Activated CD4-positive, alpha-beta T cell treated with anti-CD3 and anti-CD28 coated beads, Interleukin-2, amount 10 ng/mL, durations not matched to agents 7 days and 5 days (primary cell): ENCODE measurements at regions not wholly inside any gene's neighbourhood (a gene's known extent, or its start where the extent isn't known, plus 50 kb on each side); places are given as distances from the start of the nearest gene placed in this dataset.
"Not testable (repeated sequence)": the region's sequence is repeated elsewhere in the genome, so short reads cannot be mapped to it uniquely, and the experiment has no call there.

Source experiments
- CTCF ChIA-PET: fragments of 350-600 bp; sonication (Branson Sonifier 250); formaldehyde crosslinking; loops from one replicate; lab custom pipeline; 2021; ENCODE audit warnings: antibody characterized with exemption; lab: Charles Lee
- POLR2A ChIA-PET: fragments of 350-600 bp; sonication (Branson Sonifier 250); formaldehyde crosslinking; loops from one replicate; lab custom pipeline; 2021; ENCODE audit warnings: antibody characterized with exemption; lab: Charles Lee
- DNase-seq: peaks from one replicate; pipeline ENCODE4 v3.0.0-alpha.2; 2020
- H3K27ac Mint-ChIP-seq: one replicate; pipeline ENCODE4 v1.8.0; 2021; ENCODE audit warnings: mild to moderate bottlenecking, moderate library complexity, mixed read lengths
- H3K27me3 Mint-ChIP-seq: one replicate; pipeline ENCODE4 v1.8.0; 2021; ENCODE audit warnings: mixed read lengths
- H3K36me3 Mint-ChIP-seq: one replicate; pipeline ENCODE4 v1.8.0; 2021; ENCODE audit warnings: low read depth, mixed read lengths
- H3K4me1 Mint-ChIP-seq: one replicate; pipeline ENCODE4 v1.8.0; 2021; ENCODE audit warnings: mixed read lengths
- H3K4me3 Mint-ChIP-seq: one replicate; pipeline ENCODE4 v1.8.0; 2021; ENCODE audit warnings: mild to moderate bottlenecking, moderate library complexity, mixed read lengths
- H3K9me3 Mint-ChIP-seq: one replicate; pipeline ENCODE4 v1.8.0; 2021; ENCODE audit warnings: mixed read lengths

DNA sequence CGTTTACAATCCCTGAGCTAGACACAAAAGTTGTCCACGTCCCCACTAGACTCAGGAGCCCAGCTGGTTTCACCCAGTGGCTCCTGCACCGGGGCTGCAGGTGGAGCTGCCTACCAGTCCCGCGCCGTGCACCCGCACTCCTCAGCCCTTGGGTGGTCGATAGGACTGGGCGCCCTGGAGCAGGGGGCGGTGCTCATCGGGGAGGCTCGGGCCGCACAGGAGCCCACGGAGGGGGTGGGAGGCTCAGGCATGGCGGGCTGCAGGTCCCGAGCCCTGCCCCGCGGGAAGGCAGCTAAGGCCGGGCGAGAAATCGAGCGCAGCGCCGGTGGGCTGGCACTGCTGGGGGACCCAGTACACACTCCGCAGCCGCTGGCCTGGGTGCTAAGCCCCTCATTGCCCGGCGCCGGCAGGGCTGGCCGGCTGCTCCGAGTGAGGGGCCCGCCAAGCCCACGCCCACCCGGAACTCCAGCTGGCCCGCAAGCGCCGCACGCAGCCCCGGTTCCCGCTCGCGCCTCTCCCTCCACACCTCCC, 1996.0 kb downstream of the PCDH7 start:
- H3K9me3 Mint-ChIP-seq = peaks cover 20% of the 10 kb centered on the region
- H3K27ac Mint-ChIP-seq, H3K27me3 Mint-ChIP-seq, H3K36me3 Mint-ChIP-seq, DNase-seq, CTCF ChIA-PET, H3K4me1 Mint-ChIP-seq, POLR2A ChIA-PET, H3K4me3 Mint-ChIP-seq: not testable (repeated sequence)

DNA sequence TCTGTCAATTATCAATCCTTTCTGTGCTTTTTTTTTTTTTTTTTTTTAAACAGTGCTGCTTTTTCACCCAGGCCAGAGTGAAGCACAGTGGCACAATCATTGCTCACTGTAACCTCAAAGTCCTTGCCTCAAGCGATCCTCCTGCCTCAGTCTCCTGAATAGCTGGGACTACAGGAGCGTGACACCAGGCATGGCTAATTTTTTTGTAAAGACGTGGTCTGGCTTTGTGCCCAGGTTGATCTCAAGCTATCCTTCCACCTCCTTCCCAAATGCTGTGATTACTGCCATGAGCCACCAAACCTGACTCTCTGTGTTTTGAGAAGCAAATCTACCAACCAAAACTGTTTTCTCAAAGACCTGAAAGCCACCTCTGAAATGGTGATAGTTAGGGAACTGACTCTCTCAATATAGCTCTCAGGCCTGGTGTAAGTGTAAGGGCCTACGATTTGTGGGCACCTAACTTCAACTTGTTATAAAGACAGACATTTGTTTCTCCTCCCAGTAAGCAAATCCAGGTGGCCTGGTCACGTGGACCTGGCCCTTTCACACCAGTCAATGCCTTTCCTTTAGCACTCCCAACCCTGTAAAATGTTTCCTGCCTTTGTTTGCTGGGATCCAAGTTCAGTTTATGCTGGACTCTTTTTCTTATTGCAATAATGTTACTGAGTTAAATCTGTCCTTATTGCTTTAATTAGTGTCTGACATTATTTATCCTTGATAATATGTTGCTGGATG, 2015.9 kb downstream of the PCDH7 start:
- Mint-ChIP-seq H3K27me3 (no peaks in the 10 kb centered on the region), H3K36me3 (no peaks in the 10 kb centered on the region), H3K9me3 (peaks cover 6% of the 10 kb centered on the region), H3K4me1 (no peaks in the 10 kb centered on the region), H3K4me3 (no peak overlapping the region), H3K27ac (no peak overlapping the region)
- no peak for DNase-seq
- CTCF ChIA-PET = no interaction called here
- POLR2A ChIA-PET = no interaction called here

DNA sequence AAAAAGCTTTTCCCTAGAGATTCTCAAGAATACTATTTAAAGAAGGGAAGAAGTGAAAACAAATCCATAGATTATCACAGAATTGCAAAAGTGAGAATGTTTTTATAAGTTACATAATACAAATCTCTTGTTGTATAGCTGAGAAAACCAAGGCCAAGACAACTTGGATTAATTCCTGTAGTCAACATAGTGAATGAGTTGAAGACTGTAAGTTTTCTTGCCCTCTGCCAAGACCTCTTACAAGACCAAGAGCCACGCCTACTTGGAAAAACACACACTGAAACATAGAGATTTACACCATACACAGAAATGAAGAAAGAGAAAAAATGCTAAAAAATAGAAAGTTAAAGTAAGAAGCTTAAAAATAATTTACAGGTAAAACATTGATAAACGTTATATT, 2024.0 kb downstream of the PCDH7 start:
- CTCF ChIA-PET = no interaction called here
- Mint-ChIP-seq H3K27me3 (no peaks in the 10 kb centered on the region), H3K9me3 (peaks cover 9% of the 10 kb centered on the region), H3K4me3 (no peak overlapping the region), H3K27ac (no peak overlapping the region), H3K4me1 (no peaks in the 10 kb centered on the region), H3K36me3 (no peaks in the 10 kb centered on the region)
- DNase-seq = no peak
- POLR2A ChIA-PET = no interaction called here

DNA sequence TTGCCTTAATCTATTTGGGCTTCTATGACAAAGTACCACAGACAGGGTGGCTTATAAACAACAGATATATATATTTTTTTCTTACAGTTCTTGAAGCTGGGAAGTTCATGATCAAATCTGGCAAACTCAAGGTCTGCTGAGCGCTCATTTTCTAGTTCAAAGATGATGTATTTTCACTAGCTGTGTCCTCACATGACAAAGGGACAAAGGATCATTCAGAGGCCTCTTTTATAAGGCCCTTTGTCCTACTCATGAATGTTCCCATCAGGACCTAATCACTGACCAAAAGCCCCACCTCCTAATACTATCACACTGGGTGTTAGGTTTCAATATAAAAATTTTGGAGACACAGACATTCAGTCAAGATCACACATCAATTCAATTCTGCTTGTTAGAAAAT, 2025.2 kb downstream of the PCDH7 start:
- ChIA-PET POLR2A (no interaction called here), CTCF (no interaction called here)

DNA sequence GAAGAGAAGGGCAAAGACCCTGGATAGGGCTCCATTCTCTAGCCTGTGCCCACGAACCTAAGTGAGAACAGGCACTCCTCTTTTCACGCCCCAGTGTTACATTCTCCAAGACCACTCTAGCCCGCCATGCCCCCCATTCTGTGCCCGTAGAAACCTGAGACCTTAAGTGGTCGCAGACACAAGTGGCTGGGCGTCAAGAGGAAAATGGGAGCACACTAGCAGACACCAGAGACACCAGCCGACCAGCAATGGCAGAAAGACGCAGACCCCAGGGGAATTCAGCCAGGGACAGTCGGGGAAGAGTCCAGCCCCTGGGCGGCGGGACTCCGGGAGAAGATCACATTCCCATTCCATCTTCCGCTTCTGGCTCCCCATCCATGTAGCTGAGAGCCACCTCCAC, 2027.9 kb downstream of the PCDH7 start:
- no peak overlapping the region for H3K27ac Mint-ChIP-seq
- H3K36me3 Mint-ChIP-seq = no peaks in the 10 kb centered on the region
- POLR2A ChIA-PET = no interaction called here
- no peaks in the 10 kb centered on the region for H3K27me3 Mint-ChIP-seq
- no peak for DNase-seq
- no peaks in the 10 kb centered on the region for H3K4me1 Mint-ChIP-seq
- CTCF ChIA-PET = no interaction called here
- peaks cover 6% of the 10 kb centered on the region for H3K9me3 Mint-ChIP-seq
- no peak overlapping the region for H3K4me3 Mint-ChIP-seq

More for the DNA sequence above, 2025.2 kb downstream of the PCDH7 start:
- no peaks in the 10 kb centered on the region for H3K27me3 Mint-ChIP-seq
- no peaks in the 10 kb centered on the region for H3K4me1 Mint-ChIP-seq
- peaks cover 9% of the 10 kb centered on the region for H3K9me3 Mint-ChIP-seq
- no peak overlapping the region for H3K27ac Mint-ChIP-seq
- DNase-seq = no peak
- no peaks in the 10 kb centered on the region for H3K36me3 Mint-ChIP-seq
- no peak overlapping the region for H3K4me3 Mint-ChIP-seq

DNA sequence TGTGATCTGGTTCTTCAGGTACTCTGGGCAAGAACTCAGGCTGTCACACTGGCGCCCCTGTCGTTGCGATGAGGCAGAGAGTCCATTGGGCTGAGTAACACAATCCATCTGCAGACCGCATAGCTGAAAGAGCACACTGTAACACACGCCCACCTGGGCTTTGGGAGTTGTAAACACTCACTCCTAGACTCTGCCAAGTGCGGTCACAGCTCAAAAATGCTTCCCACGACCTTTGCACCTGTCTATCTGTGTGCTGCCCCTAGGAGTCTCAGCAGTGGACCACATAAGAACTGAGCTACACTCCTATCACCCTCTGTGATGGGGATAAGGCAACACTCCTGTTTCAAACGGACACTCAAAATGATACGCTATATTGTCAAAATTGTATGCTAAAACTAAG, 2028.3 kb downstream of the PCDH7 start:
- CTCF ChIA-PET = no interaction called here
- Mint-ChIP-seq H3K27ac (no peak overlapping the region), H3K9me3 (peaks cover 6% of the 10 kb centered on the region), H3K36me3 (no peaks in the 10 kb centered on the region), H3K27me3 (no peaks in the 10 kb centered on the region), H3K4me1 (no peaks in the 10 kb centered on the region), H3K4me3 (no peak overlapping the region)
- POLR2A ChIA-PET = no interaction called here
- DNase-seq = no peak

DNA sequence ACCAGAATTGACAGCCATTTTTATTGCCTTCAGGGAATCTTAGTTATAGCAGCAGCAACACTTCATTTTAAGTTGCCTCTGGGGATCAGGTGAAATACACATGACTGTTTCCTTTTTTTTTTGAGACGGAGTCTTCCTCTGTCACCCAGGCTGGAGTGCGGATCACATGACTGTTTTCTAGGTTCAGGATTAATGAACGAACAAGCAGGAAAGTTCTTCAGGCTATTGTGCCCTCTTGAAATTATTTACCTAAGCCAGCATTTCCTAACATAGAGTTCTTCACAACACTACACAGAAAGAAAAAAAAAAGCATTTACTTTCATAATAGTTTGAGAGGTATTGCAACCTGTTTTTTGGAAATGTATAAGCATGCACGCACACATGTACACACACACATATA, 2032.8 kb downstream of the PCDH7 start:
- H3K27ac Mint-ChIP-seq = no peak overlapping the region
- H3K4me1 Mint-ChIP-seq = no peaks in the 10 kb centered on the region
- DNase-seq = no peak
- H3K4me3 Mint-ChIP-seq = no peak overlapping the region
- H3K36me3 Mint-ChIP-seq = no peaks in the 10 kb centered on the region
- CTCF ChIA-PET = no interaction called here
- no peaks in the 10 kb centered on the region for H3K27me3 Mint-ChIP-seq
- POLR2A ChIA-PET = no interaction called here
- H3K9me3 Mint-ChIP-seq = peaks cover 11% of the 10 kb centered on the region

DNA sequence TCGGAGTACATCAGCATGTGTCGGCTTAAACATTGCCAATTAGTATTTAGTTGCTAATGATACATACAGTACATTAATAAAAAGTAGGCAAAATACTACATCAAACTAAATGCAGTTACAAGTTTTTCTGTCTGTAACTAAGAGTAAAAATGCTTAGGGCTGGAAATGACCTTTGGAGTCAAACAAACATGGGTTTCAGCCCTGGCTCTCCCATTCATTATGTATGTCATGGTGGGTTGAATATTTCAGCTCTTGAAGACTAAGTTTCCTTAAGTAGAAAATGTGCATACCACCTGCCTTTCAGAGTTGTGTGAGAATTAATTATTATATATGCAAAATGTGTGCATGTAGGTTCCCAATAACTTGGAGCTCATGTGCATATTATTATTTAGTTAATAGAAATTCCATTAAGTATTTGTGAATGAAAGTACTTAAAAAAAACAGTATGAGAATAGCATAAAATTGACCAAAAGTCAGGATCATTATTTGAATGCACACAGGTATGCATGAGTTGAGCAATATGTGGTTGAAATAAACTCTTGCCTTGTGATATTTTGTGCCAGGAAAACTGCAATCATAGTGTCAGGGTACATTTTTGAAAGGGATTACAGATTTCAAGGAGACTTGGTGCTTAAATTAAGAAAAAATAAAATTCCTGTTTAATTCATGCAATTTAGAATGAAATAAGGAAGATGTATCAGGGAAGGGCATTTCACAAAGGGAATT, 2048.7 kb downstream of the PCDH7 start:
- no peaks in the 10 kb centered on the region for H3K4me1 Mint-ChIP-seq
- H3K9me3 Mint-ChIP-seq = peaks cover 8% of the 10 kb centered on the region
- H3K27me3 Mint-ChIP-seq = no peaks in the 10 kb centered on the region
- H3K27ac Mint-ChIP-seq = no peak overlapping the region
- ChIA-PET POLR2A (no interaction called here), CTCF (no interaction called here)
- DNase-seq = no peak
- H3K4me3 Mint-ChIP-seq = no peak overlapping the region
- no peaks in the 10 kb centered on the region for H3K36me3 Mint-ChIP-seq

DNA sequence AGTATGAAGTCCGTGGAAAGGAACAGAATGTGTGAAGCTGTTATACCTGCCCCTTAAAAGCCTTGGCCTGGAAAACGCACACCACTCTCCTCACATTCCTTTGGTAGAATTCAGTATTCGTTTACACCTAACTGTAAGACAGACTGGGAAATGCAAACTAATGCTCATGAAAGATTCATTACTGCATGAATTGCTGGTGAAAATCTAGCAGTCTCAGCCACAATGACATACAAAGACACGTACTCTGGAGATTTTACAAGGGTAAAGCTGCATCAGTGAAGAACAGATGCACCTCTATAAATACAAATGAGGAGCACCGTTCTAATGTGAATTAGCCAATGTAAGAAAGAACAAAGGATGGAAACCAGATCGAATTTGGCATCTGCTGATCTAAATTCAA, 2051.3 kb downstream of the PCDH7 start:
- no peak for DNase-seq

DNA sequence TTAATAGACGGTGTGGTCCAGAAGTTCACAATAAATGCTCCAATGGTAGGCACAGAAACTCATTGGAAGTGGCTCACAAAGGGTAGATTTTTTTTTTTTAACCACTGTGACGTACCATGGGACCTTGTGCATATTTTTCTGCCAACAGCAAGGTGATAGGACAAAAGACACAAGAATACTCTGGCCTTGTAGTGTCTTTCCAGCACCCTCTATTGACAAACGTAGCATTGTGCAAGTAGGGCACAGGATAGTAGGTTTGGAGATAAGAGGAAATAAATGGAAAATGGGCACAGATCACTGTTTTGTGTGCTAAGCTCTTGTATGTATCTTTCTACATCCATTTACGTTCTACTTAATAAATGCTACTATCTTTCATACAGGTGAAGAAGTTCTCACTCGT, 2054.9 kb downstream of the PCDH7 start:
- Mint-ChIP-seq H3K27me3 (no peaks in the 10 kb centered on the region), H3K27ac (no peak overlapping the region), H3K4me1 (no peaks in the 10 kb centered on the region), H3K4me3 (no peak overlapping the region), H3K9me3 (peaks cover 15% of the 10 kb centered on the region), H3K36me3 (no peaks in the 10 kb centered on the region)
- DNase-seq = no peak
- ChIA-PET CTCF (no interaction called here), POLR2A (no interaction called here)

More for the DNA sequence above, 2051.3 kb downstream of the PCDH7 start:
- CTCF ChIA-PET = no interaction called here
- no peak overlapping the region for H3K27ac Mint-ChIP-seq
- no peaks in the 10 kb centered on the region for H3K27me3 Mint-ChIP-seq
- no peaks in the 10 kb centered on the region for H3K4me1 Mint-ChIP-seq
- peaks cover 12% of the 10 kb centered on the region for H3K9me3 Mint-ChIP-seq
- POLR2A ChIA-PET = no interaction called here
- no peak overlapping the region for H3K4me3 Mint-ChIP-seq
- no peaks in the 10 kb centered on the region for H3K36me3 Mint-ChIP-seq

DNA sequence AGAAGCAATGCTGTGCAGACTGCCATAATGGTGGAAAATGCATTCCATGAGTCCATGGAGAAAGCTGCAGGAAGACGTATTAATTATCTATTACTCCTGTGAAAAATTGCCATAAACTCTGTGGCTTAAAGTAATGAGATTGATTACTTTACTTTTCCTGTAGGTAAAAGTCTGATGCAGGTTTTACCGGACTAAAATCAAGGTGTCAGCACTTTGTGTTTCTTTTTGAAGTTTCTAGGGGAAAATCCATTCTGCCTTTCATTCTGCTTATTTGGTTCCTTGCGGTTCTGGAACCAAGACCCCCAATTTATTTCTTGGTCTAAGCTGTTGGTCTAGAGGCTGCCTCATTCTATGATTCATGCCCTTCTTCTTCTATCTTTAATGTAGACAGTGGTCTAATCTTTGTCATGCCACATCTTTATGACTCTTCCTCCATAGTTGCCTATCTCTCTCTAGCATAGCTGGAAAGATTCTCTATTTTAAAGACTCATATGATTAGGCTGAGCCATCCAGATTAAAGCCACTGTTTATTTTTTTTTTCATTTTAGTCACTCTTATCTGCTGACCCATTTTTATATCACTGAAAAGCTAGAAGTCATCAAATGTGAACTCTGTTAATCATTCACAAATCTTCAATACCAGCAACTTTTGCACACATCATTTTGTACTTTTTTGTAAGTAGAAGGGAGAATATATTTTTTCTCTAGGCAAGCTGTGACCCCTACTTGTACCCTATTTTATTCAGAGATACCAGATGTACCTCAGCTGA, 2056.4 kb downstream of the PCDH7 start:
- Mint-ChIP-seq H3K9me3 (peaks cover 15% of the 10 kb centered on the region), H3K4me3 (no peak overlapping the region), H3K27ac (no peak overlapping the region), H3K36me3 (no peaks in the 10 kb centered on the region), H3K27me3 (no peaks in the 10 kb centered on the region), H3K4me1 (no peaks in the 10 kb centered on the region)
- no peak for DNase-seq
- ChIA-PET CTCF (no interaction called here), POLR2A (no interaction called here)

DNA sequence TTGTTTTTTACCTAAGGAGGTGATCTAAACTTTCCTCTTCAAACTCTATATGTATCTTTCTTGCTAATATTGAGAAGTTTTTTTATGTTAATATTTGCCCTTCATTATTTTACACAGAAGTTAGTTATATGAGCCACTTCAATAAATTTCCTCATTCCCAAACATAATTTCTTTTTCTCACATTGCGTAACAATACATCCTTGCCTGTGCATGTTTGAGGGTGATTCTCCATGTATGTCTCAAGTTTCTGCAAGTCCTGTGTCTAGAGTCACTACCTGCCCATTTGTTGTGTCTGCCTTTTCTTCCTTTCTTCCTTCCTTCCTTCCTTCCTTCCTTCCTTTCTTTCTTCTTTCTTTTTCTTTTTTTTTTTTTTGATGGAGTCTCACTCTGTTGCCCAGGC, 2057.9 kb downstream of the PCDH7 start:
- ChIA-PET POLR2A (no interaction called here), CTCF (no interaction called here)
- Mint-ChIP-seq H3K4me3 (no peak overlapping the region), H3K4me1 (no peaks in the 10 kb centered on the region), H3K27me3 (no peaks in the 10 kb centered on the region), H3K27ac (no peak overlapping the region), H3K36me3 (no peaks in the 10 kb centered on the region), H3K9me3 (peaks cover 14% of the 10 kb centered on the region)
- DNase-seq = no peak

DNA sequence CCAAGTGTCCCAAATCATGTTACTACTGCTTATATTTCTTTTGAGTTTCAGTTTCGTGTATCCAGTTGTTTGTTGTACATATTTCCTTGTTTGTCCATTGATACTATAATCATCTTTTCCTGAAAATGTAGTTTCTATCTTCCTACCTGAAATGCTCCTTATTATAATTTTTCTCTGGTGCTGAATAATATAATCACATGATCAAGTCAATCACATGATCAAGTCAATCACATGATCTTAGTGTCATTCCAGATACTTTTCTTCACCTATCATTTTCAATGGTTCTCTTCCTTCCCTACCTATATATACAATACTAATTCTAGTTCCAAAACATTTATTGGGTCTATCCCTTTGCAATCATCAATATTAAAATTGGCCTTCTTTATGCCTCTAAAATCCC, 2058.8 kb downstream of the PCDH7 start:
- Mint-ChIP-seq H3K4me1 (no peaks in the 10 kb centered on the region), H3K4me3 (no peak overlapping the region), H3K9me3 (peaks cover 14% of the 10 kb centered on the region), H3K36me3 (no peaks in the 10 kb centered on the region), H3K27ac (no peak overlapping the region), H3K27me3 (no peaks in the 10 kb centered on the region)
- CTCF ChIA-PET = no interaction called here
- no peak for DNase-seq
- POLR2A ChIA-PET = no interaction called here
